ENCODE measurements at regions not wholly inside any gene's neighbourhood (a gene's known extent, or its start where the extent isn't known, plus 50 kb on each side); places are given as distances from the start of the nearest gene placed in this dataset.

GRCh38 chr21:26747216-26747615 lies 98.0 kb downstream of the ADAMTS1 start:
- Mint-ChIP-seq H3K4me1 (ENCODE audit: low read depth) (no peaks in the 10 kb centered on the region), H3K4me3 (no peak overlapping the region), H3K36me3 (ENCODE audit: low read depth) (no peaks in the 10 kb centered on the region), H3K9me3 (no peaks in the 10 kb centered on the region), H3K27me3 (peaks cover 2% of the 10 kb centered on the region), H3K27ac (no peak overlapping the region)
- no peak for TF ChIP-seq CTCF (IDR thresholded peaks at IDR 0.05)
- DNase-seq (no peak), ATAC-seq (no peak)
- CTCF ChIA-PET, result no interaction called here
- intact Hi-C loops (cut with micrococcal nuclease), result no loop called here
- POLR2A ChIA-PET, result no interaction called here

DNA sequence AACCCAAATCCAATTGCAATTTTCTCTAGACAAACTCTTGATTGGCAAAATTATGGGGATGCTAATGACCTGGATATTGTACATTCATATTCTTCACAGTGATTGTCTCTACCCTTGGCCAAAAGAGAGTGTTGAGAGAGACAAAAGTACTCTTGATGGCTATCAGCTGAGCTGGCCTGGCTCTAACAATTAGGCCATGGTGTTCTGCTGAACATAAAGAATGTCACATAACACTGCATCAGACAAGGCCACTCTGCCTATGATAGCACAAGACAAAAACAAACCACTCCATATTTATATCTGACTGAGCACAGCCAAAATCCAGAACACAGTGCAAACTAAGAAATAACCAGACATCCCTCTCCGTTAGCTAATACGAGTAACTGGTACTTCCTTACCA lies 101.7 kb downstream of the ADAMTS1 start:
- ChIA-PET CTCF (interaction anchor here (1.2 kb wide), 1 partner anchor 26 kb away, joined by 6 read pairs; no protein-coding TSS in a partner anchor), POLR2A (no interaction called here)
- H3K4me3 Mint-ChIP-seq, result no peak overlapping the region

GRCh38 chr21:26739189-26739588 lies 106.0 kb downstream of the ADAMTS1 start:
- ChIA-PET POLR2A (no interaction called here), CTCF (no interaction called here)
- no peaks in the 10 kb centered on the region for H3K4me1 Mint-ChIP-seq (ENCODE audit: low read depth)
- DNase-seq (no peak), ATAC-seq (no peak)
- no peak overlapping the region for H3K4me3 Mint-ChIP-seq
- H3K36me3 Mint-ChIP-seq (ENCODE audit: low read depth), result no peaks in the 10 kb centered on the region
- H3K9me3 Mint-ChIP-seq, result no peaks in the 10 kb centered on the region
- no peaks in the 10 kb centered on the region for H3K27me3 Mint-ChIP-seq
- no peak for TF ChIP-seq CTCF (IDR thresholded peaks at IDR 0.05)
- intact Hi-C loops (cut with micrococcal nuclease), result no loop called here
- H3K27ac Mint-ChIP-seq, result no peak overlapping the region

More for the DNA sequence above, 101.7 kb downstream of the ADAMTS1 start:
- no peak for DNase-seq
- ATAC-seq, result no peak
- intact Hi-C loops (cut with micrococcal nuclease), result no loop called here
- TF ChIP-seq CTCF (IDR thresholded peaks at IDR 0.05), result no peak
- no peaks in the 10 kb centered on the region for H3K9me3 Mint-ChIP-seq
- no peaks in the 10 kb centered on the region for H3K4me1 Mint-ChIP-seq (ENCODE audit: low read depth)
- no peaks in the 10 kb centered on the region for H3K36me3 Mint-ChIP-seq (ENCODE audit: low read depth)
- peaks cover 2% of the 10 kb centered on the region for H3K27me3 Mint-ChIP-seq
- H3K27ac Mint-ChIP-seq, result no peak overlapping the region

- no peaks in the 10 kb centered on the region for H3K9me3 Mint-ChIP-seq
- no peak overlapping the region for H3K27ac Mint-ChIP-seq
- CTCF ChIA-PET, result no interaction called here
- no peaks in the 10 kb centered on the region for H3K27me3 Mint-ChIP-seq
- ATAC-seq (no peak), DNase-seq (no peak)
- POLR2A ChIA-PET, result no interaction called here
- no peaks in the 10 kb centered on the region for H3K4me1 Mint-ChIP-seq (ENCODE audit: low read depth)
- H3K36me3 Mint-ChIP-seq (ENCODE audit: low read depth), result no peaks in the 10 kb centered on the region
- intact Hi-C loops (cut with micrococcal nuclease), result no loop called here
- H3K4me3 Mint-ChIP-seq, result no peak overlapping the region
- no peak for TF ChIP-seq CTCF (IDR thresholded peaks at IDR 0.05)
Measured at GRCh38 chr21:26736449-26736848, 108.8 kb downstream of the ADAMTS1 start.

- intact Hi-C loops (cut with micrococcal nuclease), result no loop called here
- TF ChIP-seq CTCF (IDR thresholded peaks at IDR 0.05), result peak; percentile 60
- POLR2A ChIA-PET, result no interaction called here
- Mint-ChIP-seq H3K36me3 (ENCODE audit: low read depth) (no peaks in the 10 kb centered on the region), H3K9me3 (no peaks in the 10 kb centered on the region), H3K27ac (no peak overlapping the region), H3K4me1 (ENCODE audit: low read depth) (no peaks in the 10 kb centered on the region), H3K4me3 (no peak overlapping the region), H3K27me3 (no peaks in the 10 kb centered on the region)
- DNase-seq (peak; percentile 33), ATAC-seq (no peak)
- CTCF ChIA-PET, result interaction anchor here (0.7 to 1.5 kb wide), 8 partner anchors 10 to 837 kb away, joined by 3 to 5 read pairs (median 3); no protein-coding TSS in a partner anchor
Measured at GRCh38 chr21:26732432-26733221, 112.6 kb downstream of the ADAMTS1 start.
